GM23338 (cell line): ENCODE measurements at regions not wholly inside any gene's neighbourhood (a gene's known extent, or its start where the extent isn't known, plus 50 kb on each side); places are given as distances from the start of the nearest gene placed in this dataset.
"Not testable (repeated sequence)": the region's sequence is repeated elsewhere in the genome, so short reads cannot be mapped to it uniquely, and the experiment has no call there.

Experiments
- CTCF ChIP-seq, 2 experiments: fragments of 200-600 bp in 1 of 2; sonication (generic) in 1 of 2; conservative IDR thresholded peaks; 2 replicates each; pipeline versions ENCODE4 v1.5.1 to v1.6.1; 2016 to 2017; ENCODE audit warnings: antibody characterized with exemption in 2 of 2, low read depth in 2 of 2, mild to moderate bottlenecking in 2 of 2, moderate library complexity in 1 of 2
- ETS1 ChIP-seq: IDR thresholded peaks from 2 replicates; pipeline ENCODE4 v1.6.1; 2016; ENCODE audit warnings: antibody characterized with exemption
- EZH2phosphoT487 ChIP-seq: fragments of 200-600 bp; sonication (generic); IDR thresholded peaks from one replicate; pipeline ENCODE4 v1.8.1; 2018; ENCODE audit warnings: antibody characterized with exemption; ENCODE audit not compliant: unreplicated experiment
- JUNB ChIP-seq: IDR thresholded peaks from one replicate; pipeline ENCODE4 v1.6.1; 2016; ENCODE audit warnings: antibody characterized with exemption; ENCODE audit not compliant: unreplicated experiment
- STAT1 ChIP-seq: IDR thresholded peaks from one replicate; pipeline ENCODE4 v1.6.1; 2016; ENCODE audit warnings: antibody characterized with exemption; ENCODE audit not compliant: unreplicated experiment

- TF ChIP-seq CTCF (conservative IDR thresholded peaks at IDR 0.05; ENCODE audit: low read depth in 2 of 2); EZH2phosphoT487; JUNB; STAT1; ETS1: not testable (repeated sequence)
Measured at GRCh38 chr2:89890185-89890773, 1198.8 kb downstream of the RPIA start.
